B cell (primary cell): ENCODE measurements at regions not wholly inside any gene's neighbourhood (a gene's known extent, or its start where the extent isn't known, plus 50 kb on each side); places are given as distances from the start of the nearest gene placed in this dataset.

Source experiments
- ATAC-seq: fragments of 200-7000 bp; cut with Tn5 transposase; one replicate; pipeline ENCODE4 v1.10.0; 2021; ENCODE audit warnings: low read depth, mild to moderate bottlenecking, moderate number of reproducible peaks, moderate library complexity
- CTCF ChIA-PET: fragments of 350-600 bp; sonication (Branson Sonifier 250); formaldehyde crosslinking; loops from one replicate; lab custom pipeline; 2021; ENCODE audit warnings: antibody characterized with exemption, inconsistent platforms; lab: Charles Lee
- POLR2A ChIA-PET: fragments of 350-600 bp; sonication (Branson Sonifier 250); formaldehyde crosslinking; loops from one replicate; lab custom pipeline; 2021; ENCODE audit warnings: antibody characterized with exemption; lab: Charles Lee
- DNase-seq: peaks from one replicate; pipeline ENCODE4 v3.0.0; 2013
- H2AFZ ChIP-seq: 2 replicates; pipeline ENCODE4 v1.6.1; 2012; ENCODE audit warnings: mild to moderate bottlenecking, low read depth, low read length; ENCODE audit not compliant: insufficient read depth, poor library complexity, severe bottlenecking
- H3K27ac ChIP-seq, 2 donors: 1 replicate in 1 of 2; 2 replicates in 1 of 2; pipeline ENCODE4 v1.5.1; 2012 to 2013; ENCODE audit warnings: low read length in 2 of 2, mild to moderate bottlenecking in 2 of 2, moderate library complexity in 1 of 2
- H3K27me3 ChIP-seq, 4 experiments: fragments of 200-600 bp in 1 of 4; sonication (generic) in 1 of 4; replicated peaks in 1 of 4; 1 replicate in 2 of 4; 2 replicates in 2 of 4; pipeline versions ENCODE4 v1.6.1 to v1.7.0; 2013 to 2016; ENCODE audit warnings: low read length in 3 of 4, mild to moderate bottlenecking in 2 of 4, mixed read lengths in 1 of 4, moderate library complexity in 1 of 4; ENCODE audit not compliant: insufficient read depth in 4 of 4, control insufficient read depth in 3 of 4; ENCODE audit errors: control extremely low read depth in 1 of 4
- H3K36me3 ChIP-seq, 2 experiments: replicated peaks in 1 of 2; 1 replicate in 1 of 2; 2 replicates in 1 of 2; pipeline versions ENCODE4 v1.6.1 to v1.7.1; 2013; ENCODE audit warnings: low read length in 1 of 2; ENCODE audit not compliant: insufficient read depth in 2 of 2, control insufficient read depth in 1 of 2; ENCODE audit errors: control extremely low read depth in 1 of 2, extremely low read depth in 1 of 2
- H3K4me1 ChIP-seq, 2 donors: fragments of 200-600 bp in 1 of 2; sonication (generic) in 1 of 2; 1 replicate in 1 of 2; 2 replicates in 1 of 2; pipeline versions ENCODE4 v1.5.1 to v1.6.1; 2013 to 2017; ENCODE audit warnings: low read length in 2 of 2; ENCODE audit not compliant: control insufficient read depth in 2 of 2, insufficient read depth in 2 of 2
- H3K4me2 ChIP-seq: replicated peaks from 2 replicates; pipeline ENCODE3; 2012; ENCODE audit warnings: mild to moderate bottlenecking, low read depth, low read length; ENCODE audit not compliant: poor library complexity, severe bottlenecking
- H3K4me3 ChIP-seq, 5 experiments: fragments of 200-600 bp in 1 of 5; sonication (generic) in 1 of 5; 1 replicate in 3 of 5; 2 replicates in 2 of 5; pipeline versions ENCODE4 v1.5.1 to v1.7.0; 2011 to 2016; ENCODE audit warnings: low read length in 4 of 5, mild to moderate bottlenecking in 4 of 5, low read depth in 2 of 5, control low read depth in 1 of 5, moderate library complexity in 1 of 5; ENCODE audit not compliant: insufficient read depth in 1 of 5; ENCODE audit errors: control extremely low read depth in 1 of 5, extremely low read depth in 1 of 5
- H3K79me2 ChIP-seq: fragments of 200-600 bp; sonication (generic); one replicate; pipeline ENCODE4 v1.6.0; 2016; ENCODE audit warnings: low read length; ENCODE audit not compliant: control insufficient read depth, insufficient read depth
- H3K9ac ChIP-seq: fragments of 200-600 bp; sonication (generic); 2 replicates; pipeline ENCODE4 v1.6.1; 2017; ENCODE audit warnings: mild to moderate bottlenecking, low read length, moderate library complexity
- H3K9me3 ChIP-seq, 3 donors: one replicate each; pipeline versions ENCODE4 v1.6.1 to v1.7.1; 2013; ENCODE audit warnings: low read length in 2 of 3; ENCODE audit not compliant: control insufficient read depth in 2 of 3, insufficient read depth in 1 of 3; ENCODE audit errors: control extremely low read depth in 1 of 3
- H4K20me1 ChIP-seq: 2 replicates; pipeline ENCODE4 v1.6.0; 2012; ENCODE audit warnings: mild to moderate bottlenecking, low read length; ENCODE audit not compliant: insufficient read depth, control insufficient read depth, poor library complexity, severe bottlenecking
- H3K27ac Mint-ChIP-seq: one replicate; pipeline ENCODE4 v1.8.0; 2021; ENCODE audit warnings: mixed read lengths
- H3K27me3 Mint-ChIP-seq: one replicate; pipeline ENCODE4 v1.8.0; 2021; ENCODE audit warnings: mixed read lengths
- H3K4me1 Mint-ChIP-seq: one replicate; pipeline ENCODE4 v1.8.0; 2021; ENCODE audit warnings: mixed read lengths
- H3K4me3 Mint-ChIP-seq: one replicate; pipeline ENCODE4 v1.8.0; 2021; ENCODE audit warnings: mixed read lengths
- H3K9me3 Mint-ChIP-seq: one replicate; pipeline ENCODE4 v1.8.0; 2022; ENCODE audit warnings: mixed read lengths; ENCODE audit not compliant: insufficient read depth
- CTCF ChIP-seq: fragments of 200-600 bp; IDR thresholded peaks from one replicate; pipeline ENCODE4 v1.8.0; 2022; ENCODE audit warnings: antibody characterized with exemption, mild to moderate bottlenecking
- EZH2 ChIP-seq: IDR thresholded peaks from 2 replicates; pipeline ENCODE4 v1.6.1; 2012; ENCODE audit warnings: borderline replicate concordance, low read depth, mild to moderate bottlenecking, moderate library complexity, low read length; ENCODE audit not compliant: insufficient read depth, poor library complexity, severe bottlenecking
- WGBS: methylation state at CpG from one replicate; pipeline ENCODE4 v1.1.5; 2013; ENCODE audit warnings: missing lambda C conversion rate; ENCODE audit not compliant: insufficient coverage; 5-methylcytosine and 5-hydroxymethylcytosine counted together
- intact Hi-C: fragments of 100-400 bp; cut with micrococcal nuclease; formaldehyde crosslinking; loops from one replicate; pipeline ENCODE4 v1.10.0; 2022

GRCh38 chr3:157671656-157672055, 168.4 kb upstream of the VEPH1 start:
- Histone ChIP-seq H2AFZ (no peak overlapping the region), H3K4me2 (no peak overlapping the region), H4K20me1 (no peaks in the 10 kb centered on the region), H3K4me3 (no peak overlapping the region), H3K36me3 (no peaks in the 10 kb centered on the region), H3K79me2 (no peaks in the 10 kb centered on the region), H3K9me3 (no peaks in the 10 kb centered on the region), H3K4me1 (no peaks in the 10 kb centered on the region), H3K27ac (no peak overlapping the region), H3K27me3 (no peaks in the 10 kb centered on the region), H3K9ac (no peak overlapping the region)
- no peak for ATAC-seq
- CTCF ChIA-PET: no interaction called here
- Mint-ChIP-seq H3K4me3 (no peak overlapping the region), H3K9me3 (no peaks in the 10 kb centered on the region), H3K27me3 (no peaks in the 10 kb centered on the region), H3K27ac (no peak overlapping the region), H3K4me1 (no peaks in the 10 kb centered on the region)
- intact Hi-C loops: no loop called here
- no peak for TF ChIP-seq EZH2
- no peak for TF ChIP-seq CTCF
- no peak for DNase-seq
- POLR2A ChIA-PET: no interaction called here
- no CpG with 5 or more reads among the region's 3 CpGs for WGBS

- H3K9me3 Mint-ChIP-seq: no peaks in the 10 kb centered on the region
- Histone ChIP-seq H3K4me3 (no peak overlapping the region), H3K9ac (no peak overlapping the region), H3K4me2 (no peak overlapping the region), H3K27me3 (no peaks in the 10 kb centered on the region), H3K79me2 (no peaks in the 10 kb centered on the region), H3K9me3 (no peaks in the 10 kb centered on the region), H2AFZ (no peak overlapping the region), H3K27ac (no peak overlapping the region), H4K20me1 (no peaks in the 10 kb centered on the region), H3K4me1 (no peaks in the 10 kb centered on the region), H3K36me3 (no peaks in the 10 kb centered on the region)
- no peak for ATAC-seq
- no peak for DNase-seq
- intact Hi-C loops: no loop called here
- no peaks in the 10 kb centered on the region for H3K27me3 Mint-ChIP-seq
- CTCF ChIA-PET: interaction anchor here (0.6 kb wide), 1 partner anchor 454 kb away, joined by 4 read pairs; no protein-coding TSS in a partner anchor
- no peak overlapping the region for H3K27ac Mint-ChIP-seq
- POLR2A ChIA-PET: no interaction called here
- no peaks in the 10 kb centered on the region for H3K4me1 Mint-ChIP-seq
- H3K4me3 Mint-ChIP-seq: no peak overlapping the region
- no CpG with 5 or more reads among the region's 1 CpG for WGBS
- no peak for TF ChIP-seq EZH2
- no peak for TF ChIP-seq CTCF
Measured at GRCh38 chr3:157669416-157669815, 166.2 kb upstream of the VEPH1 start.
